ENCODE measurements at regions not wholly inside any gene's neighbourhood (a gene's known extent, or its start where the extent isn't known, plus 50 kb on each side); places are given as distances from the start of the nearest gene placed in this dataset.
A peak's percentile ranks its signal among the peaks of the same experiment; 100 is the strongest.

DNA sequence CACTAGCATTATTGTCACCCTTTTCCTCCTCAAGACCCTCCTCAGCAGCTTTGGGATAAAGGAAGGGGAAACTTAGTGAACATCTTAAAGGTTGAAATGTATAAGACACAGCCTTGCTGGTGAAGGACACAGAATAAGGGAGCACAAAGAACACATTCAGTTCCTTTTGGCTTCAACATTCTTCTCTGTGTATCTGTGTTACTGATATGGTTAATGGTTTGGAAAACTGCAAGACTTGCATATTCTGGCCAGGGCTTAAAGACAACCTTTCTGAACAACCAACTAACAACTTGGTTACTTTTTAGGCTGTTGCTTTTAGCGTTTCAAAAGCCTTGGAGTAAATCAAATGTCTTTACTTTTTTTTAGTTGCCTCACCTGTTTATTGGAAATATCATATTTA lies 680.5 kb downstream of the MECOM start:
- FAIRE-seq (no peak), DNase-seq (ENCODE audit: low read depth, low spot score) (no peak)
- Histone ChIP-seq H3K79me2 (ENCODE audit: control insufficient read depth, insufficient read depth, low read length) (no peaks in the 10 kb centered on the region), H3K9me3 (ENCODE audit: control insufficient read depth, low read depth, low read length) (no peaks in the 10 kb centered on the region), H3K9me1 (ENCODE audit: control insufficient read depth, extremely low read depth, insufficient read depth, low read length) (no peaks in the 10 kb centered on the region), H4K20me1 (ENCODE audit: control insufficient read depth, extremely low read depth, insufficient read depth, low read length) (no peaks in the 10 kb centered on the region), H3K4me1 (ENCODE audit: control insufficient read depth, extremely low read depth, insufficient read depth, low read length) (no peaks in the 10 kb centered on the region), H2AFZ (ENCODE audit: control insufficient read depth, low read length) (no peak overlapping the region), H3K4me3 (ENCODE audit: control insufficient read depth in 2 of 3, extremely low read depth in 1 of 3, insufficient read depth in 2 of 3, low read depth in 1 of 3, low read length in 3 of 3) (no peak overlapping the region), H3K27ac (ENCODE audit: control insufficient read depth, insufficient read depth, low read length) (no peak overlapping the region), H3K27me3 (ENCODE audit: control insufficient read depth, extremely low read depth, insufficient read depth, low read length) (no peaks in the 10 kb centered on the region), H3K36me3 (ENCODE audit: control insufficient read depth in 2 of 2, extremely low read depth in 1 of 2, insufficient read depth in 2 of 2, low read length in 2 of 2) (no peaks in the 10 kb centered on the region), H3K4me2 (ENCODE audit: control insufficient read depth, extremely low read depth, insufficient read depth, low read depth, low read length) (no peak overlapping the region), H3K9ac (ENCODE audit: control insufficient read depth, extremely low read depth, insufficient read depth, low read length) (no peak overlapping the region)
- dilution Hi-C loops (cut with MboI; ENCODE audit: extremely low pct_ligation_motif_present, low sequenced_read_pairs): no loop called here
- TF ChIP-seq, protein P1, sequence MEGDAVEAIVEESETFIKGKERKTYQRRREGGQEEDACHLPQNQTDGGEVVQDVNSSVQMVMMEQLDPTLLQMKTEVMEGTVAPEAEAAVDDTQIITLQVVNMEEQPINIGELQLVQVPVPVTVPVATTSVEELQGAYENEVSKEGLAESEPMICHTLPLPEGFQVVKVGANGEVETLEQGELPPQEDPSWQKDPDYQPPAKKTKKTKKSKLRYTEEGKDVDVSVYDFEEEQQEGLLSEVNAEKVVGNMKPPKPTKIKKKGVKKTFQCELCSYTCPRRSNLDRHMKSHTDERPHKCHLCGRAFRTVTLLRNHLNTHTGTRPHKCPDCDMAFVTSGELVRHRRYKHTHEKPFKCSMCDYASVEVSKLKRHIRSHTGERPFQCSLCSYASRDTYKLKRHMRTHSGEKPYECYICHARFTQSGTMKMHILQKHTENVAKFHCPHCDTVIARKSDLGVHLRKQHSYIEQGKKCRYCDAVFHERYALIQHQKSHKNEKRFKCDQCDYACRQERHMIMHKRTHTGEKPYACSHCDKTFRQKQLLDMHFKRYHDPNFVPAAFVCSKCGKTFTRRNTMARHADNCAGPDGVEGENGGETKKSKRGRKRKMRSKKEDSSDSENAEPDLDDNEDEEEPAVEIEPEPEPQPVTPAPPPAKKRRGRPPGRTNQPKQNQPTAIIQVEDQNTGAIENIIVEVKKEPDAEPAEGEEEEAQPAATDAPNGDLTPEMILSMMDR (optimal IDR thresholded peaks at IDR 0.05 in 1 of 3, IDR thresholded peaks at IDR 0.05 in 1 of 3, conservative IDR thresholded peaks at IDR 0.05 in 1 of 3; ENCODE audit: extremely low read depth in 1 of 3, insufficient read depth in 2 of 3, low read length in 3 of 3): no peak
- TF ChIP-seq EZH2 (IDR thresholded peaks at IDR 0.05; ENCODE audit: low read length): no peak

DNA sequence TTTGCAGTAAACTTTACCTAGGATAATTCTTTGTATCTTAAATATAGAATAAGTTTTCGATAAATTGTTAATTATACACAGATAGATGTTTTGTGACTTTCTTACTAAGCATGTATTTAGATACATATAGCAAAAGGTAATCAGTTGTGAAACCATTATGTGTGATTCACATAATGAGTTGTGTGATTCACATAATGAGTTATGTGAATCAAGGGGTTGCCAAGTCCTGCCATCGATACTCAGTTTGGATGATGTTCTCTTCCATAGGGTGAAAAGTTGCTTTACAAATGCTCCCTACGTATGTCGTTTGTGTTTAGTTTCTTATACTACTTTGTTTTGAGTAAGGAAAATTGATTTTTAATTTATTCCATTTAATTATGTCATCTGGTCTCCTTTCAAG lies 682.1 kb downstream of the MECOM start:
- peak; percentile 23 for DNase-seq (ENCODE audit: low read depth, low spot score)

More for the DNA sequence above, 682.1 kb downstream of the MECOM start:
- no peaks in the 10 kb centered on the region for H3K27me3 ChIP-seq (ENCODE audit: control insufficient read depth, extremely low read depth, insufficient read depth, low read length)
- H3K27ac ChIP-seq (ENCODE audit: control insufficient read depth, insufficient read depth, low read length): no peak overlapping the region
- no peak for TF ChIP-seq EZH2 (IDR thresholded peaks at IDR 0.05; ENCODE audit: low read length)
- TF ChIP-seq, protein P1 (optimal IDR thresholded peaks at IDR 0.05 in 1 of 3, IDR thresholded peaks at IDR 0.05 in 1 of 3, conservative IDR thresholded peaks at IDR 0.05 in 1 of 3; ENCODE audit: extremely low read depth in 1 of 3, insufficient read depth in 2 of 3, low read length in 3 of 3): no peak
- H3K36me3 ChIP-seq (ENCODE audit: control insufficient read depth in 2 of 2, extremely low read depth in 1 of 2, insufficient read depth in 2 of 2, low read length in 2 of 2): no peaks in the 10 kb centered on the region
- no peaks in the 10 kb centered on the region for H4K20me1 ChIP-seq (ENCODE audit: control insufficient read depth, extremely low read depth, insufficient read depth, low read length)
- no peaks in the 10 kb centered on the region for H3K9me3 ChIP-seq (ENCODE audit: control insufficient read depth, low read depth, low read length)
- peak; percentile 87 for FAIRE-seq
- dilution Hi-C loops (cut with MboI; ENCODE audit: extremely low pct_ligation_motif_present, low sequenced_read_pairs): no loop called here
- no peak overlapping the region for H3K4me3 ChIP-seq (ENCODE audit: control insufficient read depth in 2 of 3, extremely low read depth in 1 of 3, insufficient read depth in 2 of 3, low read depth in 1 of 3, low read length in 3 of 3)
- H3K4me2 ChIP-seq (ENCODE audit: control insufficient read depth, extremely low read depth, insufficient read depth, low read depth, low read length): no peak overlapping the region
- H3K79me2 ChIP-seq (ENCODE audit: control insufficient read depth, insufficient read depth, low read length): no peaks in the 10 kb centered on the region
- no peaks in the 10 kb centered on the region for H3K9me1 ChIP-seq (ENCODE audit: control insufficient read depth, extremely low read depth, insufficient read depth, low read length)
- H2AFZ ChIP-seq (ENCODE audit: control insufficient read depth, low read length): no peak overlapping the region
- H3K4me1 ChIP-seq (ENCODE audit: control insufficient read depth, extremely low read depth, insufficient read depth, low read length): no peaks in the 10 kb centered on the region
- no peak overlapping the region for H3K9ac ChIP-seq (ENCODE audit: control insufficient read depth, extremely low read depth, insufficient read depth, low read length)

All from keratinocyte (primary cell).